HL-60 (cell line): ENCODE measurements at regions not wholly inside any gene's neighbourhood (a gene's known extent, or its start where the extent isn't known, plus 50 kb on each side); places are given as distances from the start of the nearest gene placed in this dataset.

Experiments used
- DNase-seq, 2 experiments: peaks; one replicate each; pipeline ENCODE4 v3.0.0-alpha.2; 2010 to 2020; ENCODE audit warnings: low read depth in 1 of 2, low spot score in 1 of 2
- H3K27ac ChIP-seq: fragments of 250-450 bp; sonication (Bioruptor Pico); replicated peaks from 2 replicates; pipeline ENCODE4 v1.5.1; 2020; ENCODE audit warnings: mild to moderate bottlenecking, moderate library complexity
- H3K27me3 ChIP-seq: fragments of 250-450 bp; sonication (Bioruptor Pico); 2 replicates; pipeline ENCODE4 v1.5.1; 2021; ENCODE audit warnings: mild to moderate bottlenecking, moderate library complexity; ENCODE audit not compliant: insufficient read depth, poor library complexity, severe bottlenecking
- H3K4me3 ChIP-seq: replicated peaks from 2 replicates; pipeline ENCODE4 v1.5.1; 2011; ENCODE audit warnings: mild to moderate bottlenecking, control low read depth, low read length; ENCODE audit not compliant: insufficient read depth
- CTCF ChIP-seq: IDR thresholded peaks from one replicate; pipeline ENCODE4 v1.5.1; 2011; ENCODE audit warnings: low read length, control low read depth, inconsistent platforms; ENCODE audit not compliant: insufficient read depth
- GABPA ChIP-seq: IDR thresholded peaks from 2 replicates; pipeline ENCODE4 v1.6.1; 2012; ENCODE audit warnings: low read depth
- POLR2AphosphoS5 ChIP-seq: IDR thresholded peaks from 2 replicates; pipeline ENCODE4 v1.6.1; 2012; ENCODE audit warnings: low read depth
- REST ChIP-seq: IDR thresholded peaks from 2 replicates; pipeline ENCODE4 v1.6.1; 2012; ENCODE audit warnings: low read depth; ENCODE audit not compliant: insufficient replicate concordance
- SPI1 ChIP-seq: IDR thresholded peaks from 2 replicates; pipeline ENCODE4 v1.6.1; 2012; ENCODE audit warnings: low read depth, mild to moderate bottlenecking, borderline replicate concordance

- TF ChIP-seq SPI1 (no peak), POLR2AphosphoS5 (no peak), CTCF (no peak)
- Histone ChIP-seq H3K27me3 (no peaks in the 10 kb centered on the region), H3K27ac (no peak overlapping the region), H3K4me3 (no peak overlapping the region)
- no peak for DNase-seq
Observed at GRCh38 chrX:123075947-123076561, 108.0 kb upstream of the GRIA3 start.

GRCh38 chrX:123077631-123078030, 106.4 kb upstream of the GRIA3 start:
- no peak overlapping the region for H3K27ac ChIP-seq
- no peak overlapping the region for H3K4me3 ChIP-seq
- TF ChIP-seq SPI1 (no peak), GABPA (no peak), REST (no peak), CTCF (no peak), POLR2AphosphoS5 (no peak)
- H3K27me3 ChIP-seq, result no peaks in the 10 kb centered on the region
- no peak for DNase-seq

GRCh38 chrX:123080065-123080464, 104.0 kb upstream of the GRIA3 start:
- Histone ChIP-seq H3K4me3 (no peak overlapping the region), H3K27ac (no peak overlapping the region), H3K27me3 (no peaks in the 10 kb centered on the region)
- no peak for DNase-seq
- TF ChIP-seq GABPA (no peak), CTCF (no peak), REST (no peak), POLR2AphosphoS5 (no peak), SPI1 (no peak)

- TF ChIP-seq CTCF (no peak), GABPA (no peak), SPI1 (no peak), REST (no peak), POLR2AphosphoS5 (no peak)
Observed at GRCh38 chrX:123081776-123082175, 102.3 kb upstream of the GRIA3 start.

More at GRCh38 chrX:123081776-123082175, 102.3 kb upstream of the GRIA3 start:
- H3K4me3 ChIP-seq, result no peak overlapping the region
- H3K27ac ChIP-seq, result no peak overlapping the region
- H3K27me3 ChIP-seq, result no peaks in the 10 kb centered on the region
- no peak for DNase-seq
